Neural crest cell (in vitro differentiated cells): ENCODE measurements at regions not wholly inside any gene's neighbourhood (a gene's known extent, or its start where the extent isn't known, plus 50 kb on each side); places are given as distances from the start of the nearest gene placed in this dataset.
A peak's percentile ranks its signal among the peaks of the same experiment; 100 is the strongest.

ENCODE experiments used
- DNase-seq: peaks from one replicate; pipeline ENCODE4 v3.0.0; 2021; ENCODE audit warnings: low read depth, mixed read lengths, low spot score
- H3K27ac Mint-ChIP-seq: one replicate; pipeline ENCODE4 v1.8.0; 2021; ENCODE audit warnings: mild to moderate bottlenecking, mixed read lengths; ENCODE audit not compliant: unreplicated experiment
- H3K27me3 Mint-ChIP-seq: 2 replicates; pipeline ENCODE4 v1.8.0; 2021; ENCODE audit warnings: low read depth, mild to moderate bottlenecking, mixed read lengths
- H3K36me3 Mint-ChIP-seq: 2 replicates; pipeline ENCODE4 v1.8.0; 2021; ENCODE audit warnings: low read depth, mild to moderate bottlenecking, mixed read lengths
- H3K4me1 Mint-ChIP-seq: 2 replicates; pipeline ENCODE4 v1.8.0; 2021; ENCODE audit warnings: mixed read lengths
- H3K4me3 Mint-ChIP-seq: one replicate; pipeline ENCODE4 v1.8.0; 2021; ENCODE audit warnings: mild to moderate bottlenecking, mixed read lengths
- H3K9me3 Mint-ChIP-seq: 2 replicates; pipeline ENCODE4 v1.8.0; 2021; ENCODE audit warnings: mixed read lengths
- CTCF ChIP-seq: fragments of 200-600 bp; sonication (generic); conservative IDR thresholded peaks from 2 replicates; pipeline ENCODE4 v1.5.0; 2021; ENCODE audit warnings: antibody characterized with exemption, mild to moderate bottlenecking

- no peak for DNase-seq
- H3K4me1 Mint-ChIP-seq: peaks cover 23% of the 10 kb centered on the region
- H3K27ac Mint-ChIP-seq: no peak overlapping the region
- no peaks in the 10 kb centered on the region for H3K27me3 Mint-ChIP-seq
- no peak for TF ChIP-seq CTCF
- H3K36me3 Mint-ChIP-seq: no peaks in the 10 kb centered on the region
- H3K4me3 Mint-ChIP-seq: no peak overlapping the region
- peaks cover 5% of the 10 kb centered on the region for H3K9me3 Mint-ChIP-seq
These were observed 545.0 kb upstream of the TBL1XR1 start for GRCh38 chr3:177742273-177742672.

- no peak for TF ChIP-seq CTCF
- Mint-ChIP-seq H3K9me3 (peaks cover 2% of the 10 kb centered on the region), H3K4me1 (peaks cover 26% of the 10 kb centered on the region), H3K4me3 (no peak overlapping the region), H3K36me3 (no peaks in the 10 kb centered on the region), H3K27ac (no peak overlapping the region), H3K27me3 (no peaks in the 10 kb centered on the region)
- DNase-seq: no peak
These were observed 546.0 kb upstream of the TBL1XR1 start for GRCh38 chr3:177743173-177743890.

- H3K4me1 Mint-ChIP-seq: peaks cover 23% of the 10 kb centered on the region
- no peak for DNase-seq
- no peaks in the 10 kb centered on the region for H3K36me3 Mint-ChIP-seq
- H3K4me3 Mint-ChIP-seq: no peak overlapping the region
- H3K9me3 Mint-ChIP-seq: peaks cover 2% of the 10 kb centered on the region
- H3K27ac Mint-ChIP-seq: no peak overlapping the region
- no peaks in the 10 kb centered on the region for H3K27me3 Mint-ChIP-seq
- no peak for TF ChIP-seq CTCF
These were observed 547.8 kb upstream of the TBL1XR1 start for GRCh38 chr3:177744873-177745606.

- TF ChIP-seq CTCF: no peak
- Mint-ChIP-seq H3K36me3 (no peaks in the 10 kb centered on the region), H3K4me3 (no peak overlapping the region), H3K4me1 (peaks cover 17% of the 10 kb centered on the region), H3K27me3 (no peaks in the 10 kb centered on the region), H3K27ac (no peak overlapping the region), H3K9me3 (no peaks in the 10 kb centered on the region)
- no peak for DNase-seq
These were observed 548.3 kb upstream of the TBL1XR1 start for GRCh38 chr3:177745607-177746005.

- H3K27me3 Mint-ChIP-seq: no peaks in the 10 kb centered on the region
- H3K9me3 Mint-ChIP-seq: no peaks in the 10 kb centered on the region
- no peaks in the 10 kb centered on the region for H3K36me3 Mint-ChIP-seq
- H3K4me3 Mint-ChIP-seq: no peak overlapping the region
- no peak for DNase-seq
- peaks cover 17% of the 10 kb centered on the region for H3K4me1 Mint-ChIP-seq
- H3K27ac Mint-ChIP-seq: peak overlapping the region; percentile 8
- no peak for TF ChIP-seq CTCF
These were observed 549.2 kb upstream of the TBL1XR1 start for GRCh38 chr3:177746337-177746933.
